NT2/D1 (cell line): ENCODE measurements at regions not wholly inside any gene's neighbourhood (a gene's known extent, or its start where the extent isn't known, plus 50 kb on each side); places are given as distances from the start of the nearest gene placed in this dataset.

Source experiments
- SUZ12 ChIP-seq: IDR thresholded peaks from 2 replicates; pipeline ENCODE4 v1.6.1; 2011; ENCODE audit not compliant: insufficient read length, insufficient read depth; ENCODE audit errors: extremely low read depth
- YY1 ChIP-seq: IDR thresholded peaks from 2 replicates; pipeline ENCODE4 v1.6.1; 2011; ENCODE audit not compliant: insufficient read length, insufficient read depth
- ZNF274 ChIP-seq: IDR thresholded peaks from 2 replicates; pipeline ENCODE4 v1.6.1; 2011; ENCODE audit warnings: mild to moderate bottlenecking, low read depth, low read length

DNA sequence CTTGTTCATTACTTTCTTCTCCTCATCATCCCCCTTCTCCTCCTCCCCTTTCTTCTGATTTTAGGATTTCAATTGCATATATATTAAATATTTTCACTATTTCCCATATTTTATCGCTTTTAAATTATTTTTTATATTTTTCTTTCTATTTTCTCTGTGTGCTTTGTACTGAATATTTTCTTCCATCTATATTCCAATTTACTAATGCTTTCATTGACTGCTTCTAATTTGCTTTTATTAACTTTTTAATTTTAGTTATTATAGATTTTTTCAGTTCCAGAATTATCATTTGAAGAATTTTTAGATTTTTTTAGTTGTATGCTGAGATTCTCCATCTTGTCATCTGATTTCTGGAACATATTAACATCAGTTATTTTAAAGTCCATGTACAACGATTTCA lies 83.2 kb upstream of the ST3GAL6 start:
- no peak for TF ChIP-seq YY1
- TF ChIP-seq SUZ12 = no peak
- TF ChIP-seq ZNF274 = no peak
